Activated T-helper 17 cell treated with anti-CD3 and anti-CD28 coated beads, Interleukin-2, amount 50 U/mL, for 72 hours (primary cell): ENCODE measurements at regions not wholly inside any gene's neighbourhood (a gene's known extent, or its start where the extent isn't known, plus 50 kb on each side); places are given as distances from the start of the nearest gene placed in this dataset.
A peak's percentile ranks its signal among the peaks of the same experiment; 100 is the strongest.

Source experiments
- ATAC-seq: fragments of 150-1000 bp; cut with Tn5 transposase; replicated peaks from 2 replicates; pipeline ENCODE4 v1.10.0; 2021; ENCODE audit warnings: mild to moderate bottlenecking, moderate library complexity
- H3K27ac Mint-ChIP-seq: one replicate; pipeline ENCODE4 v1.8.0; 2022; ENCODE audit warnings: mixed read lengths
- H3K27me3 Mint-ChIP-seq: one replicate; pipeline ENCODE4 v1.8.0; 2022; ENCODE audit warnings: mixed read lengths
- H3K36me3 Mint-ChIP-seq: one replicate; pipeline ENCODE4 v1.8.0; 2022; ENCODE audit warnings: low read depth, mild to moderate bottlenecking, mixed read lengths
- H3K4me1 Mint-ChIP-seq: one replicate; pipeline ENCODE4 v1.8.0; 2022; ENCODE audit warnings: mixed read lengths
- H3K4me3 Mint-ChIP-seq: one replicate; pipeline ENCODE4 v1.8.0; 2022; ENCODE audit warnings: mild to moderate bottlenecking, mixed read lengths
- H3K9me3 Mint-ChIP-seq: one replicate; pipeline ENCODE4 v1.8.0; 2022; ENCODE audit warnings: mixed read lengths

DNA sequence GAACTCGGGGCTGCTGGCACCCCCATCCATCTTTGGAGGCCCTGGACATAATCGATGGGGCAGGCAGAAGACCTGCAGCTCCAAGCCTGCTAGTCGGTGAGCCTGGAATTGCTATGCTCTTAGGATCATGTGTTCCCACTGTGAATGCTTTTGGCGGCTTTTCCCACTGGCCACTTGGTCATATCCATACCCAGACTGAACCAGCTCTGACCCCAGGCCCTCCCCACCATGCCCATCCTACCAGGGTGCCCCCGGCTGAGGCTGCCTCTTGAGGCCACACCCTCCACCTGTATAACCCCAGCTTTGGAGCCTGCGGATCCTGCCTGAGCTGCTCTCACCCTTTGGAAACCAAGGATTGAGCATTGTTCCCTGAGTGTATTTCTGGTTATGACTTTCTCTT lies 113.5 kb downstream of the TENT4A start:
- Mint-ChIP-seq H3K27me3 (peaks cover 8% of the 10 kb centered on the region), H3K4me1 (peaks cover 34% of the 10 kb centered on the region), H3K4me3 (no peak overlapping the region), H3K9me3 (peaks cover 11% of the 10 kb centered on the region), H3K27ac (peak overlapping the region; percentile 94), H3K36me3 (no peaks in the 10 kb centered on the region)
- no peak for ATAC-seq

DNA sequence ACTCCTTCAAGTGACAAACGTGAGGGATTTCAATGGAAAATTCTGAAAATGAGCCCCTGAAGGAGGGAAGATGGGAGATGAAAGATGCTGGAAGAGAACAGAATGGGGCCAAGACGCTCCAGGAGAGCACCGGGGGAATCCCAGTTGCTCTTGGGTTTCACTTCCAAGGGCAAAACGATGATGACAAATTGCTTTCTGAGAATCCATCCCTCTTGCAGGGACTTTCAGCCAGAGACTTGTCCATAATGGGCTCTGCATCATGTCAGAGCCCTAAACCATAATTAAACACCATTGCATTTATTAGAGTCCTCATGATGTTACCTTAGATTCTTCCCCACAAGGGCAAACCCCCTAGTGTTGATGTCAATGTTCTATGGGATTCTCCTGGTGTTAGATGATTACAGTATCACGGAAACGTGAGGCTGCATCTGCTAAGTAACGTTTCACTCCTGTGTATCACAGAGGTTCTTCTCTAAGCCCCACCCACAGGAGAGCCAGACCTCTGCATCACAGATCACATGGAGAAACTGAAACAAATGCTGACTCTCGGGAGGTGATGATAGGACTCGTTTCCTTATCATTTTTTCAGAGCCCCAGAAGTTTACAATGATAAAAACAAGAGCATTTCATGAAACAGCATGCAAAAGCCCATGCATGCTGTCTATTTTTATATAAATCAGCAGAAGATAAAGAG lies 114.4 kb downstream of the TENT4A start:
- peak; percentile 67 for ATAC-seq
- Mint-ChIP-seq H3K9me3 (peaks cover 10% of the 10 kb centered on the region), H3K27me3 (peaks cover 11% of the 10 kb centered on the region), H3K36me3 (no peaks in the 10 kb centered on the region), H3K4me1 (peaks cover 34% of the 10 kb centered on the region), H3K4me3 (peak overlapping the region; percentile 77), H3K27ac (peak overlapping the region; percentile 94)

DNA sequence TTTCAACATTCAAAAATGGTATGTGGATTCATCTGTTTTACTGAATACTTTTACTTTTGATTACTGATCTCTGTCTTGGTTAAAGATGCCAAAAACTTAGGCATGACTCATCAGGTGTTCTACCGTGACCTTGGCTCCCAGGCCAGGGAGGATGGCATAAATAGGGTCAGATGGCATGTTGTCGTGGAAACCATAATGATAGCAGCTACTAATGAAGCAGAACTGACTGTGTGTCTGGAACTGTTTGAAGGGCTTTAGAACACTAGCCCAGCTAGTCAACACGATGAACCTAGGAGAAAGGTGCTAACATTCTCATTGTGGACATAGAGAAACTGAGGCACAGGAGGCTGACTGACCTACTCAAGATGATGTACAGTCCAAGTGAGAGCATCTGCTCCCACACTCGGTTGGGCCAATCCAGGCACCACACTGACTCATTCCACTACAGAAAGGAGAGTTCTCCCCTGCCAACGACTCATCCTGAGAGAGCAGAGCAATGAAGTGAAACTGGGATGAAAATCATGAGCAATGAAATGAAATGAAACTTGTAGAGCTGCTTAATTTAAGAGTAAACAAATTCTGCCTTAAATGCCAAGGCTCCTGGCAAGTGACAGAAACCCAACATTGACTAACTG lies 116.0 kb downstream of the TENT4A start:
- ATAC-seq: peak; percentile 85
- no peaks in the 10 kb centered on the region for H3K36me3 Mint-ChIP-seq

DNA sequence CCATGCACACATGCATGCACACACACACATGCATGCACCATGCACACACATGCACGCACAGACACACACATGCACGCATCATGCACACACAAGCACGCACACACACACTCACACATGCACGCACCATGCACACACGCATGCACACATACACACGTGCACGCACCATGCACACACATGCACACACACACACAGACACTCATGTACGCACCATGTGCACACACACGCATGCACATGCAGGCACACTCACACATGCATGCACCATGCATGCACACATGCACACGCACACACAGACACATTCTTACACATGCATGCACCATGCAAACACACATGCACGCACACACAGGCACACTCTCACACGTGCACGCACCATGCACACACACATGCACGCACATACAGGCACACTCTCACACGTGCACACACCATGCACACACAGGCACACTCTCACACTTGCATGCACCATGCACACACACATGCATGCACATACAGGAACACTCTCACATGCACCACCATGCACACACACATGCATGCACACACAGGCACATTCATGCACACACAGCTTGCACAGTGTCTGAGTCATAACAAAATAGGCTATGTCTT lies 117.5 kb downstream of the TENT4A start:
- no peak for ATAC-seq
- no peaks in the 10 kb centered on the region for H3K36me3 Mint-ChIP-seq
- peaks cover 9% of the 10 kb centered on the region for H3K9me3 Mint-ChIP-seq
- H3K4me1 Mint-ChIP-seq: peaks cover 34% of the 10 kb centered on the region
- H3K4me3 Mint-ChIP-seq: peak overlapping the region; percentile 12
- peaks cover 3% of the 10 kb centered on the region for H3K27me3 Mint-ChIP-seq
- no peak overlapping the region for H3K27ac Mint-ChIP-seq

More for the DNA sequence above, 116.0 kb downstream of the TENT4A start:
- H3K4me3 Mint-ChIP-seq: peak overlapping the region; percentile 77
- peaks cover 6% of the 10 kb centered on the region for H3K27me3 Mint-ChIP-seq
- H3K27ac Mint-ChIP-seq: peak overlapping the region; percentile 94
- H3K9me3 Mint-ChIP-seq: peaks cover 6% of the 10 kb centered on the region
- peaks cover 34% of the 10 kb centered on the region for H3K4me1 Mint-ChIP-seq

DNA sequence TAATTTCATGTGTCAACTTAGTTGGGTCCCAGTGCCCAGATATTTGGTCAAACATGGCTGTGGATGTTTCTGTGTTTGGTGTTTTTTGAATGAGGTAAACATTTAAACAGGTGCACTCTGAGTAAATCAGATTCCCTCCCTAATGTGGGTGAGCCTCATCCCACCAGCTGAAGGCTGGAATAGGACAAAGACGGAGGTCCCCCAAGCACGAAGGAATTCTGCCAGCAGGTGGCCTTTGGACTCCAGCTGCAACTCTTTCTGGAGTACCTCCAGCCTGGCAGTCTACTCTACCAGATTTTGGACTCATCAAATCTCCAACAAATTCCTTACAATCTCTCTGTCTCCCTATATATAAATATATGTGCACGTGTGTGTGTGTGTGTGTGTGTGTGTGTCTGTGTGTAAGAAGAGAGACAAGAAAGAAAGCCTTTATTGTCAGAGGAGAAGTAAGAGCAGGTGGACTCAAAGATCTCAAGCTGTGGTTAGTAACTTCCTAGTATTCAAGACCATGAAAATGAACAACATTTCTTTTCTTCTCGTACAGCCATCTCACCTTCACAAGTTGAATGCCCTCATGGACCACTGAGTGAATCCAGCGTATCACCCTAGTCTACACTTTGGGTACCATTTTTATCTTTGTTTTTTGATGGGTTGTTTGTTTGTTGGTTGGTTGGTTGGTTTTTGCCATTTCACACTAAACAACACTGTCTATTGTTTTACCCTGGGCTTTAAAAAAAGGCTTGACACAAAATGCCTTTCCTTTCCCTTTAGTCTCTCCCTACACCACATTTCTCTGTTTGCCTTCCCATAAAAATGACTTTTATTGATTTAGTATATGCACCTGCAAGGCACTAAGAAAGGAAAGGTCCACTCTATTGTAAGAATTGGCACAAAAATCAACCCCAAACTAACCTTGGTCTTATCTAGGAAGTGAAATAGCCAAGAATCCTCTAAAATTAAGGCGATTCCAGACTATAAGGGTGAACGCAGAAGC lies 118.7 kb downstream of the TENT4A start:
- no peaks in the 10 kb centered on the region for H3K36me3 Mint-ChIP-seq
- no peak for ATAC-seq
- H3K4me1 Mint-ChIP-seq: peaks cover 33% of the 10 kb centered on the region
- H3K27me3 Mint-ChIP-seq: peaks cover 3% of the 10 kb centered on the region
- no peak overlapping the region for H3K27ac Mint-ChIP-seq
- H3K4me3 Mint-ChIP-seq: no peak overlapping the region
- peaks cover 9% of the 10 kb centered on the region for H3K9me3 Mint-ChIP-seq

DNA sequence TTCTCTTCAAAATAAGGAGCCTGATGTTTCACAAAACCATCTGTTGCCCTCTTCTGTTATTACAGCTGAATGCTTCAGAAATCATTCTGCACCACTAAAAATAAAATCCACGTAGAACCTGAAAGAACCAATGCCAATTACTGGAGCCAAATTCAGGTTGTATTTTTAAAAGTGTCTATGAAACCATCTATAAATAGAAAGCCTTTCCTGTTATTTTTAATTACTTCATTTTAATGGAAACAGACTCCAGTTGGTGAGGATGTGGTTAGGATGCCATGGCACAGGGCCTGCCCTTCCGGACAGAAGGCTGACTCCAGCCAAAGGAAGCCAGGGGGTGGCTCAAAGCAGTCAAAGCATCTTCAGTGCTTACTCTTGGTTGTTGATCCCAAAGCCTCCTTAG lies 119.8 kb downstream of the TENT4A start:
- H3K4me1 Mint-ChIP-seq: peaks cover 24% of the 10 kb centered on the region
- H3K4me3 Mint-ChIP-seq: no peak overlapping the region
- H3K9me3 Mint-ChIP-seq: peaks cover 16% of the 10 kb centered on the region
- peaks cover 8% of the 10 kb centered on the region for H3K27me3 Mint-ChIP-seq
- no peaks in the 10 kb centered on the region for H3K36me3 Mint-ChIP-seq
- H3K27ac Mint-ChIP-seq: no peak overlapping the region
- no peak for ATAC-seq

DNA sequence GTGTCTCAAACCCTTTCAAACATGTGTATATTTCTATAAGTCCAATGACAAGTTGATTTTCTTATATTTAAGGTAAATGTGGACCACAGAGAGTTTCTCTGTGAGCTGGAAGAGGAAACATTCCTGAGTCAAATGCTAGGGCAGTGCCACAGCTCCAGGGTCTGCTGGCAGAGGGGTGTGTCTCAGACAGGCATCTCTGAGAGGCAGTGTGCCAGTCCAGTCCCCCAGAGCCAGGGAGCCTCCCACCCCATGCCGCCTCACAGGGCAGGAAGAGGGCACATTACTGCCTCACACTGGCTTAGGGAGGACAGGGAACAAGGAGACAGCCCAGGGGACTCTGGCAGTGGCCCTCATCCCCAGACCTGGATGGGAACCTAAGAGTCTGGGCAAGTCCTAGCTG lies 120.2 kb downstream of the TENT4A start:
- Mint-ChIP-seq H3K4me1 (peaks cover 20% of the 10 kb centered on the region), H3K27me3 (peaks cover 10% of the 10 kb centered on the region)

DNA sequence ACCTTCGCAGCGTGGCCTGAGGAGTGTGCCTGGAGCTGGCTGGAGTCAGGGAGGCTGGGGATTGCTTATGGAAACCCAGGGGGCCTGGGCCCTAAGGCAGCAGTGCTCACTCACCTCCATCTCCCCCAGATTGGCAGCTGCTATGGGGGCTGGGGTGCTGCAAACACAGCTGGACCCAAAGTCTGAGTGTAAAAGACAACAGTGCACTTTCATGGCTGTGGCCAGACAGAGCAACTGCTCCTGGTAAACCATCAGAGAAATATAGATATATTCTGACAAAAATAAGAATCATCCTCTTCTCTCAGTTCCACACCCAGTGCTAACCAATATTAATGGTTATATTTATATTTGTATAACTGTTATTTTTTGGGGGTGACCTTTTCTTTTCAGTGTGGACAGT lies 123.9 kb downstream of the TENT4A start:
- Mint-ChIP-seq H3K4me1 (no peaks in the 10 kb centered on the region), H3K36me3 (no peaks in the 10 kb centered on the region), H3K27ac (no peak overlapping the region), H3K27me3 (peaks cover 17% of the 10 kb centered on the region), H3K4me3 (no peak overlapping the region), H3K9me3 (peaks cover 11% of the 10 kb centered on the region)
- ATAC-seq: no peak

More for the DNA sequence above, 120.2 kb downstream of the TENT4A start:
- H3K4me3 Mint-ChIP-seq: no peak overlapping the region
- H3K27ac Mint-ChIP-seq: no peak overlapping the region
- peaks cover 17% of the 10 kb centered on the region for H3K9me3 Mint-ChIP-seq
- no peak for ATAC-seq
- no peaks in the 10 kb centered on the region for H3K36me3 Mint-ChIP-seq

DNA sequence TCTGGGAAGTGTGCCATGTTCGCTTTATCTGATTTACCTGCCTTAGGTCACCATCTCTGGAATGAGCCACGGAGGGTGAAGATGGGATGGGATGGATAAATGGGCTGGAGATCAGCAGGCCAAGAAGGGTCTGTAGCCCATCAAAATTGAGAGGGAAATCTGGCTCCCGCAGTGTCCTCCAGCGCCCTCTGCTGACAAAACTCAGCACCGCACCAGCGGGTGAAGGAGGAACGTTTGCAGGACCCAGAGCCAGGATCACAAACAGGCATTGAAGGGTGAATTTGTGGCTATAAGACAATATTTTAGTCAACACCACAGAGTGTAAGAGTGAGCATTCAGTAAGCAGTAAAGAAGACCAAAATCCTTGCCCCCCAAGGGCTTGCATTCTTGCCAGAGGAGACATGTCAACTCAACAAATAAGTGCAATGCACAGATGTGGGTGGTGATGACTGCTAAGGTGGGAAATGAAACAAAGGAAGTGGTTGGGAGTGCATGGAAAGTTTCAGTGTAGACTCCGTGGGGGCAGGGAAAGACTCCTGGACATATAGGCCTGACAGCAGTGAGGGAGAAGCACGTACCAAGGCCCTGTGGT lies 124.4 kb downstream of the TENT4A start:
- no peaks in the 10 kb centered on the region for H3K4me1 Mint-ChIP-seq
- H3K9me3 Mint-ChIP-seq: peaks cover 11% of the 10 kb centered on the region
- no peak overlapping the region for H3K27ac Mint-ChIP-seq
- H3K27me3 Mint-ChIP-seq: peaks cover 15% of the 10 kb centered on the region
- ATAC-seq: no peak
- H3K36me3 Mint-ChIP-seq: no peaks in the 10 kb centered on the region
- no peak overlapping the region for H3K4me3 Mint-ChIP-seq

DNA sequence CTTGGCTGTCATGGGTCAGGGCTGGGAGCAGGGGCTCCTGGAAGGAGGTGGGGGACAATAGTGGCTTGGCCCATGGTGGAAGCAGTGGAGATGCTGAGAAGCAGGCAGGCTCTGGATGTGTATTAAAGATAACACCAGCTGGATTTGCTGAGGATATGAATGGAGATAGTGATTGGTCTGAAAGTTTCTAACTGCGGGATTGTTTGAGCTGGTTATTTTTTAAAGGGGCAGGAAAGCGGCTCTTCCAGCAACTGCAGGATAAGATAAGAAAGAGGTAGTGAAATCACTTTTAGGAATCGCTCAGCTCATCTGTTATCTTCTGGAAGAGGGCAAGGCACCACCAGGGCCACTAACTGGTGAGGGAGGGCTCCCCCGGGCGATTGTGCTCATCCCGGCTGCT lies 125.5 kb downstream of the TENT4A start:
- ATAC-seq: no peak
- H3K4me1 Mint-ChIP-seq: no peaks in the 10 kb centered on the region
- peaks cover 11% of the 10 kb centered on the region for H3K9me3 Mint-ChIP-seq
- no peak overlapping the region for H3K27ac Mint-ChIP-seq
- no peak overlapping the region for H3K4me3 Mint-ChIP-seq
- H3K36me3 Mint-ChIP-seq: no peaks in the 10 kb centered on the region
- H3K27me3 Mint-ChIP-seq: peaks cover 15% of the 10 kb centered on the region

DNA sequence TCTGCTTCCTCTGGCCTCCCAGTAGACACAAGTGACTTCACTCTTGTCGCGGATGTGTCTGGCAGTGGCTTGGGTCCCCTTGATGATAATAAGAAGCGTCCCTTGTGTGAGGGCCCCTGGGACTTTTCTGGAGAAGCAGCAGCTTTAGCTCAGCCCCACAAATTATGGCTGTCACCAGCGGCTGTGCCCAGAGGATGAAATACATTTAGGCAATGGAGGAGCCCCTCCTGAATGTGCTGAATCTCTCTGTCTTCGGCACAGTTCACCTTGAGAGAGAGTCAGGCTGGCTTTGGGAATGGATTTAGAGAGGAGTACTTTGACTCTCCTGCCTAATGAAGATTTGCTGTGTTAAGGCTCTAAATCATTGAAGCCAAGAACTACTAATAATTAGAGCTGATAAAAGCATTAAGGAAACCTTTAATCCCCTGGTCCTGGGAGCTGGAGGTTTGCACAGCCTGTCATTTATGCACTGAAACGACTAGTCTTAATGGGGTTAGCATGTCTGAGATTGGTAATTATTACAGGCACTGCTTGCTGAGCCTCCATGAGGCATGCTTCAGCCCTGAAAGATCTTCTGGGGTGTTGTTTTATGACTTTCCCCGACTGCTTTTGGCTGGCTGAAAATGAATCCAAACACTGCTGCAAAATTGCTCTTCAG lies 127.0 kb downstream of the TENT4A start:
- Mint-ChIP-seq H3K4me1 (no peaks in the 10 kb centered on the region), H3K27ac (no peak overlapping the region), H3K27me3 (peaks cover 15% of the 10 kb centered on the region), H3K4me3 (no peak overlapping the region), H3K9me3 (peaks cover 11% of the 10 kb centered on the region), H3K36me3 (no peaks in the 10 kb centered on the region)
- no peak for ATAC-seq

DNA sequence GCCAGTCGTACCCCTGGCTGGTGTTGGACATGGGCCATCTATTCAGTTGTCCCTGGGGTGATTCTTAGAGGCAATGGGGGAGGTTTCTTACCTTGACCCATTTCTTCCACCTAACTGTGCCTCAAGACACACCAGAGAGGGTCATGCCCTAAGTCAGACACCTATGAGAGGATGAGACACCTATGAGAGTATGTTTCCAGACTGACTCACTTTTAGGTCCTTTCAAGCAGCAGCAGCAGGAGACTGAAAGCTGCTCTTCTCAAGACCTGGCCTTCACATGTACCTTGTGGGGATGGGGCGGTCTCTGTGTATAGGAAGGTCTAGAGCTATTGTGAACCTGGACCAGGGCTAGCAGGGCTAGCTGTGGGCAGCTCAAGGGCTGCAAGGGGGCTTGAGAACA lies 130.1 kb downstream of the TENT4A start:
- H3K36me3 Mint-ChIP-seq: no peaks in the 10 kb centered on the region
- no peak overlapping the region for H3K27ac Mint-ChIP-seq
- peak; percentile 70 for ATAC-seq
- H3K4me1 Mint-ChIP-seq: no peaks in the 10 kb centered on the region
- H3K27me3 Mint-ChIP-seq: peaks cover 8% of the 10 kb centered on the region
- H3K4me3 Mint-ChIP-seq: no peak overlapping the region
- H3K9me3 Mint-ChIP-seq: no peaks in the 10 kb centered on the region

DNA sequence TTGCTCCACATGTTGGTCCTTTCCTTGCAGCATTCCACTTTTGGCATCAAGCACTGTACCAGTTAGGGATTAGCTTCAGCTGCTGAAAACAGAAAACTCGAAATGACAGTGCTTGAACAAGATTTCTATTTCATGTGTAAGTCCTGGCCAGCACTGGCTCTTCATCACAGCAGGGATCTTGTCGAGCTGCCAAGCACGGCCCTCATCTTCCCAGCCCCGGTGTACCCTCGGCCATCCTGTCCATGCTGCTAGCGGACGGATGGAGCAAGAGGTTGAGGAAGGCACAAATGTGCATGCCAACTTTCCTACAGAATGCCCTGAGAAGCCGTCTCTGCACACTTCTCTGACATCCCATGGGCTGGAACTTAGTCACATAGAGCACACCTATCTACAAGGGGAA lies 130.6 kb downstream of the TENT4A start:
- Mint-ChIP-seq H3K4me3 (no peak overlapping the region), H3K27me3 (peaks cover 4% of the 10 kb centered on the region), H3K27ac (no peak overlapping the region), H3K9me3 (no peaks in the 10 kb centered on the region), H3K4me1 (no peaks in the 10 kb centered on the region), H3K36me3 (no peaks in the 10 kb centered on the region)
- ATAC-seq: no peak
